GM12892 (cell line): ENCODE measurements at regions not wholly inside any gene's neighbourhood (a gene's known extent, or its start where the extent isn't known, plus 50 kb on each side); places are given as distances from the start of the nearest gene placed in this dataset.

Experiments
- POLR2A ChIP-seq: IDR thresholded peaks from 2 replicates; pipeline ENCODE4 v1.6.1; 2011; ENCODE audit warnings: low read depth, low read length, control low read depth
- POLR2AphosphoS5 ChIP-seq: IDR thresholded peaks from 2 replicates; pipeline ENCODE4 v1.6.1; 2011; ENCODE audit warnings: low read depth, low read length, control low read depth
- TAF1 ChIP-seq: IDR thresholded peaks from 2 replicates; pipeline ENCODE4 v1.6.1; 2011; ENCODE audit warnings: low read depth, mild to moderate bottlenecking, control low read depth, low read length, borderline replicate concordance

- TF ChIP-seq POLR2AphosphoS5 = no peak
- no peak for TF ChIP-seq POLR2A
- TF ChIP-seq TAF1 = no peak
Measured at GRCh38 chr2:43123028-43123427, 103.4 kb downstream of the ZFP36L2 start.
